Panc1 (cell line): ENCODE measurements at regions not wholly inside any gene's neighbourhood (a gene's known extent, or its start where the extent isn't known, plus 50 kb on each side); places are given as distances from the start of the nearest gene placed in this dataset.

Source experiments
- ATAC-seq: fragments of 200-7000 bp; cut with Tn5 transposase; 2 replicates; pipeline ENCODE4 v1.9.1; 2020; ENCODE audit warnings: mild to moderate bottlenecking, moderate library complexity
- BruUV-seq: library from RNA; stranded (reverse); fragments of 400-500 nt; replicated peaks from 2 replicates; lab custom pipeline; 2021; lab: Mats Ljungman, UMichigan
- CTCF ChIA-PET: fragments of 300-600 bp; sonication (Branson Sonifier 250); formaldehyde crosslinking; loops from one replicate; lab custom pipeline; 2022; ENCODE audit warnings: antibody characterized with exemption; lab: Charles Lee
- POLR2A ChIA-PET: fragments of 300-600 bp; sonication (Branson Sonifier 250); formaldehyde crosslinking; loops from one replicate; lab custom pipeline; 2022; ENCODE audit warnings: antibody characterized with exemption; lab: Charles Lee
- DNase-seq: peaks from one replicate; pipeline ENCODE4 v3.0.0-alpha.2; 2010; ENCODE audit warnings: low read depth, low spot score
- H3K27ac ChIP-seq: 2 replicates; pipeline ENCODE4 v1.5.1; 2011; ENCODE audit warnings: mild to moderate bottlenecking, low read length, inconsistent platforms
- H3K27me3 ChIP-seq: fragments of 200-500 bp; sonication (Bioruptor generic); 2 replicates; pipeline ENCODE4 v1.6.0; 2014; ENCODE audit warnings: low read length, inconsistent platforms; ENCODE audit not compliant: control insufficient read depth, insufficient read depth
- H3K36me3 ChIP-seq: fragments of 200-500 bp; sonication (Bioruptor generic); 2 replicates; pipeline ENCODE4 v1.5.1; 2014; ENCODE audit warnings: inconsistent platforms, mild to moderate bottlenecking, low read length, moderate library complexity; ENCODE audit not compliant: control insufficient read depth, insufficient read depth
- H3K4me1 ChIP-seq: 2 replicates; pipeline ENCODE4 v1.5.1; 2011; ENCODE audit warnings: inconsistent platforms, mild to moderate bottlenecking, low read length, moderate library complexity; ENCODE audit not compliant: control insufficient read depth, insufficient read depth
- H3K4me3 ChIP-seq, 2 experiments: 2 replicates each; pipeline ENCODE4 v1.5.1; 2011 to 2012; ENCODE audit warnings: low read depth in 2 of 2, low read length in 2 of 2, mild to moderate bottlenecking in 2 of 2, inconsistent platforms in 1 of 2, moderate library complexity in 1 of 2
- H3K9me3 ChIP-seq: fragments of 200-500 bp; sonication (Bioruptor generic); 2 replicates; pipeline ENCODE4 v1.5.1; 2014; ENCODE audit warnings: low read depth, mild to moderate bottlenecking, inconsistent platforms, low read length, moderate library complexity; ENCODE audit not compliant: control insufficient read depth, insufficient read depth
- POLR2AphosphoS5 ChIP-seq: IDR thresholded peaks from 2 replicates; pipeline ENCODE4 v1.6.1; 2012; ENCODE audit warnings: mild to moderate bottlenecking, low read depth, low read length, moderate library complexity
- SIN3A ChIP-seq: IDR thresholded peaks from 2 replicates; pipeline ENCODE4 v1.6.1; 2012; ENCODE audit warnings: low read depth, mild to moderate bottlenecking, low read length, moderate library complexity, borderline replicate concordance; ENCODE audit not compliant: insufficient read depth
- TCF7L2 ChIP-seq: IDR thresholded peaks from 2 replicates; pipeline ENCODE4 v1.6.1; 2011; ENCODE audit warnings: mild to moderate bottlenecking, low read depth, low read length, inconsistent platforms
- in situ Hi-C: cut with HindIII; loops from 2 replicates; pipeline ENCODE4 v1.10.0; 2016; ENCODE audit warnings: low sequenced_read_pairs, low pct_unique_long_range_greater_than_20kb
- intact Hi-C: fragments of 100-400 bp; cut with micrococcal nuclease; formaldehyde crosslinking; loops from one replicate; pipeline ENCODE4 v1.10.0; 2022; ENCODE audit not compliant: unreplicated experiment
- TF ChIP-seq, protein P1 (sequence below): fragments of 450-650 bp; IDR thresholded peaks from 2 replicates; pipeline ENCODE4 v1.5.1; 2017; ENCODE audit warnings: mild to moderate bottlenecking
- TF ChIP-seq, protein P2 (sequence below), 2 experiments: IDR thresholded peaks; 2 replicates each; pipeline ENCODE4 v1.6.1; 2011 to 2012; ENCODE audit warnings: low read depth in 2 of 2, control low read depth in 1 of 2, low read length in 1 of 2, mild to moderate bottlenecking in 1 of 2, moderate library complexity in 1 of 2; ENCODE audit not compliant: insufficient read depth in 1 of 2

DNA sequence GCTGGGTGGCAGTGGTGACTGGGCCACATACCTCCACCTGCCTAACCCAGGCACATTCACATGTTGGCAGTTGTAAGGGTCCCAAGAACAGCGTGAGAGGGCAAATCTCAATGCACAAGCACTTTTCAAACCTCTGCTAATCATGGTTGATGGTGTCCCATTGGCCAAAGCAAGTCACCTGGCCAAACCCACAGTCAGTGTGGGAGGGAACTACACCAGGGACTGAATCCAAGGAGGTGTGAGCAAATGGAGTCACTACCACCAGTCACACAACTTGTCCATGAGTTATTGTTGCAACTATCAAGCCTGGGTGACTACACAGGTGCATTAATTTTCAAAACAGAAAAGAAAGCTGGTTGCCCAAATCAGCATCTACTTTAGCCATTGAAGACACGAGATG, 260.1 kb downstream of the BCOR start:
- Histone ChIP-seq H3K9me3 (no peaks in the 10 kb centered on the region), H3K4me1 (no peaks in the 10 kb centered on the region), H3K36me3 (no peaks in the 10 kb centered on the region), H3K4me3 (no peak overlapping the region), H3K27ac (no peak overlapping the region), H3K27me3 (no peaks in the 10 kb centered on the region)
- ChIA-PET CTCF (no interaction called here), POLR2A (no interaction called here)
- no TSS peak for BruUV-seq
- TF ChIP-seq TCF7L2 (no peak), POLR2AphosphoS5 (no peak), SIN3A (no peak)
- TF ChIP-seq, protein P1, sequence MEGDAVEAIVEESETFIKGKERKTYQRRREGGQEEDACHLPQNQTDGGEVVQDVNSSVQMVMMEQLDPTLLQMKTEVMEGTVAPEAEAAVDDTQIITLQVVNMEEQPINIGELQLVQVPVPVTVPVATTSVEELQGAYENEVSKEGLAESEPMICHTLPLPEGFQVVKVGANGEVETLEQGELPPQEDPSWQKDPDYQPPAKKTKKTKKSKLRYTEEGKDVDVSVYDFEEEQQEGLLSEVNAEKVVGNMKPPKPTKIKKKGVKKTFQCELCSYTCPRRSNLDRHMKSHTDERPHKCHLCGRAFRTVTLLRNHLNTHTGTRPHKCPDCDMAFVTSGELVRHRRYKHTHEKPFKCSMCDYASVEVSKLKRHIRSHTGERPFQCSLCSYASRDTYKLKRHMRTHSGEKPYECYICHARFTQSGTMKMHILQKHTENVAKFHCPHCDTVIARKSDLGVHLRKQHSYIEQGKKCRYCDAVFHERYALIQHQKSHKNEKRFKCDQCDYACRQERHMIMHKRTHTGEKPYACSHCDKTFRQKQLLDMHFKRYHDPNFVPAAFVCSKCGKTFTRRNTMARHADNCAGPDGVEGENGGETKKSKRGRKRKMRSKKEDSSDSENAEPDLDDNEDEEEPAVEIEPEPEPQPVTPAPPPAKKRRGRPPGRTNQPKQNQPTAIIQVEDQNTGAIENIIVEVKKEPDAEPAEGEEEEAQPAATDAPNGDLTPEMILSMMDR, result no peak
- TF ChIP-seq, protein P2, sequence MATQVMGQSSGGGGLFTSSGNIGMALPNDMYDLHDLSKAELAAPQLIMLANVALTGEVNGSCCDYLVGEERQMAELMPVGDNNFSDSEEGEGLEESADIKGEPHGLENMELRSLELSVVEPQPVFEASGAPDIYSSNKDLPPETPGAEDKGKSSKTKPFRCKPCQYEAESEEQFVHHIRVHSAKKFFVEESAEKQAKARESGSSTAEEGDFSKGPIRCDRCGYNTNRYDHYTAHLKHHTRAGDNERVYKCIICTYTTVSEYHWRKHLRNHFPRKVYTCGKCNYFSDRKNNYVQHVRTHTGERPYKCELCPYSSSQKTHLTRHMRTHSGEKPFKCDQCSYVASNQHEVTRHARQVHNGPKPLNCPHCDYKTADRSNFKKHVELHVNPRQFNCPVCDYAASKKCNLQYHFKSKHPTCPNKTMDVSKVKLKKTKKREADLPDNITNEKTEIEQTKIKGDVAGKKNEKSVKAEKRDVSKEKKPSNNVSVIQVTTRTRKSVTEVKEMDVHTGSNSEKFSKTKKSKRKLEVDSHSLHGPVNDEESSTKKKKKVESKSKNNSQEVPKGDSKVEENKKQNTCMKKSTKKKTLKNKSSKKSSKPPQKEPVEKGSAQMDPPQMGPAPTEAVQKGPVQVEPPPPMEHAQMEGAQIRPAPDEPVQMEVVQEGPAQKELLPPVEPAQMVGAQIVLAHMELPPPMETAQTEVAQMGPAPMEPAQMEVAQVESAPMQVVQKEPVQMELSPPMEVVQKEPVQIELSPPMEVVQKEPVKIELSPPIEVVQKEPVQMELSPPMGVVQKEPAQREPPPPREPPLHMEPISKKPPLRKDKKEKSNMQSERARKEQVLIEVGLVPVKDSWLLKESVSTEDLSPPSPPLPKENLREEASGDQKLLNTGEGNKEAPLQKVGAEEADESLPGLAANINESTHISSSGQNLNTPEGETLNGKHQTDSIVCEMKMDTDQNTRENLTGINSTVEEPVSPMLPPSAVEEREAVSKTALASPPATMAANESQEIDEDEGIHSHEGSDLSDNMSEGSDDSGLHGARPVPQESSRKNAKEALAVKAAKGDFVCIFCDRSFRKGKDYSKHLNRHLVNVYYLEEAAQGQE (IDR thresholded peaks at IDR 0.05; ENCODE audit: insufficient read depth in 1 of 2, low read depth in 2 of 2, low read length in 1 of 2), result no peak
- in situ Hi-C loops, result no loop called here
- ATAC-seq (no peak), DNase-seq (no peak)
- intact Hi-C loops, result no loop called here

DNA sequence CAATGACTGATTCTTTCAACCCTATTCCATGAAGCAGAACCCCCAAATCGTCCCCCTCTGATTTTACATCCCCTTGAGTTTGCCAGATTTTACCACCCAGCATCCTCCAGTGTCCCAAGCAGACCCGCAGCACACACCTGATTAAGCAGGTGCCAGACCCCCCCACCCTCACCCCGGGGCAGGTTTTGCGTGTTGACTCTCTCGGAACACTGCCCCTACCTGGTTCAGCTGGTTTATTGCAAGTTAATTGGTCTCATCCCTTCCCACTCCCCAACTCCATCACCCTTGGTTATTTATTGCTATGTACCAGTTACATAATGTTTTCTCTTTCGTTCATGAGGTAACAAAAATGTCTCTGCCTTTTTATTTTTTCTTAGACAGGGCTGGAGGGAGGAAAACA, 258.4 kb downstream of the BCOR start:
- intact Hi-C loops, result no loop called here

More for the DNA sequence above, 258.4 kb downstream of the BCOR start:
- Histone ChIP-seq H3K27ac (no peak overlapping the region), H3K4me3 (no peak overlapping the region), H3K27me3 (no peaks in the 10 kb centered on the region), H3K9me3 (no peaks in the 10 kb centered on the region), H3K36me3 (no peaks in the 10 kb centered on the region), H3K4me1 (no peaks in the 10 kb centered on the region)
- ATAC-seq, result no peak
- DNase-seq, result no peak
- in situ Hi-C loops, result no loop called here
- TF ChIP-seq, protein P2 (IDR thresholded peaks at IDR 0.05; ENCODE audit: insufficient read depth in 1 of 2, low read depth in 2 of 2, low read length in 1 of 2), result no peak
- TF ChIP-seq POLR2AphosphoS5, result no peak
- TF ChIP-seq SIN3A, result no peak
- no peak for TF ChIP-seq TCF7L2
- TF ChIP-seq, protein P1, result no peak
- BruUV-seq, result no TSS peak
- CTCF ChIA-PET, result interaction anchor here (0.6 kb wide), 1 partner anchor 101 kb away, joined by 6 read pairs; no protein-coding TSS in a partner anchor
- POLR2A ChIA-PET, result no interaction called here
